K562 (cell line): ENCODE measurements at regions not wholly inside any gene's neighbourhood (a gene's known extent, or its start where the extent isn't known, plus 50 kb on each side); places are given as distances from the start of the nearest gene placed in this dataset.
A peak's percentile ranks its signal among the peaks of the same experiment; 100 is the strongest.

ENCODE experiments used
- BHLHE40 ChIP-seq: IDR thresholded peaks from 2 replicates; pipeline ENCODE4 v1.6.1; 2011; ENCODE audit warnings: low read length, improper control_type of control experiment
- EP400 ChIP-seq: fragments of 450-650 bp; IDR thresholded peaks from 2 replicates; pipeline ENCODE4 v1.6.1; 2017; ENCODE audit warnings: antibody characterized with exemption, mild to moderate bottlenecking, moderate library complexity
- FOXK1 ChIP-seq: sonication (generic); formaldehyde crosslinking; IDR thresholded peaks from 2 replicates; pipeline ENCODE4 v1.8.0; 2022; ENCODE audit warnings: missing genetic modification reagents, mild to moderate bottlenecking, borderline replicate concordance
- KLF13 ChIP-seq: fragments of 450-650 bp; IDR thresholded peaks from 2 replicates; pipeline ENCODE4 v1.6.1; 2016; ENCODE audit warnings: missing genetic modification characterization, low read depth, mild to moderate bottlenecking, missing compliant biosample characterization, moderate library complexity, borderline replicate concordance
- MECOM ChIP-seq: fragments of 250-450 bp; sonication (Bioruptor Pico); IDR thresholded peaks from 2 replicates; pipeline ENCODE4 v1.8.0; 2022; ENCODE audit warnings: inconsistent platforms
- NBN ChIP-seq: fragments of 450-650 bp; IDR thresholded peaks from 2 replicates; pipeline ENCODE4 v1.6.1; 2016; ENCODE audit warnings: low read depth, mild to moderate bottlenecking
- NFE2 ChIP-seq: IDR thresholded peaks from 2 replicates; pipeline ENCODE4 v1.6.1; 2014; ENCODE audit warnings: antibody characterized with exemption, low read depth
- PHF20 ChIP-seq: fragments of 450-650 bp; IDR thresholded peaks from 2 replicates; pipeline ENCODE4 v1.6.1; 2018; ENCODE audit not compliant: partially characterized antibody
- POLR2AphosphoS5 ChIP-seq: IDR thresholded peaks from 2 replicates; pipeline ENCODE4 v1.6.1; 2011; ENCODE audit warnings: mild to moderate bottlenecking, low read depth, low read length, moderate library complexity; ENCODE audit not compliant: control insufficient read depth, insufficient read depth
- PTBP1 ChIP-seq: fragments of 200-400 bp; formaldehyde crosslinking; IDR thresholded peaks from 2 replicates; pipeline ENCODE4 v1.6.1; 2017; ENCODE audit warnings: low read depth, low read length
- SIN3A ChIP-seq, 2 experiments: fragments of 150-350 bp in 1 of 2; IDR thresholded peaks; 2 replicates each; pipeline ENCODE4 v1.6.1; 2011 to 2016; ENCODE audit warnings: borderline replicate concordance in 2 of 2, low read depth in 2 of 2, low read length in 2 of 2, mild to moderate bottlenecking in 2 of 2, moderate library complexity in 2 of 2; ENCODE audit not compliant: control insufficient read depth in 1 of 2
- SMAD1 ChIP-seq: fragments of 150-350 bp; IDR thresholded peaks from 2 replicates; pipeline ENCODE4 v1.6.1; 2014; ENCODE audit warnings: low read length, low read depth; ENCODE audit not compliant: partially characterized antibody
- SNIP1 ChIP-seq: fragments of 450-650 bp; IDR thresholded peaks from 2 replicates; pipeline ENCODE4 v1.7.1; 2017; ENCODE audit warnings: low read depth, mild to moderate bottlenecking
- SPI1 ChIP-seq: IDR thresholded peaks from 2 replicates; pipeline ENCODE4 v1.6.1; 2011; ENCODE audit warnings: low read depth, low read length, control low read depth, borderline replicate concordance
- STAG1 ChIP-seq: sonication (generic); formaldehyde crosslinking; IDR thresholded peaks from 2 replicates; pipeline ENCODE4 v1.5.0; 2020; ENCODE audit warnings: missing genetic modification reagents, borderline replicate concordance
- TAF9B ChIP-seq: fragments of 450-650 bp; IDR thresholded peaks from 2 replicates; pipeline ENCODE4 v1.6.1; 2018; ENCODE audit warnings: mild to moderate bottlenecking; ENCODE audit not compliant: partially characterized antibody
- ZNF140 ChIP-seq: fragments of 250-450 bp; sonication (Bioruptor Pico); IDR thresholded peaks from 2 replicates; pipeline ENCODE4 v1.8.0; 2021; ENCODE audit warnings: moderate library complexity, mild to moderate bottlenecking, inconsistent platforms
- ZNF696 ChIP-seq: fragments of 250-450 bp; sonication (Bioruptor Pico); conservative IDR thresholded peaks from 2 replicates; pipeline ENCODE4 v1.4.0; 2020; ENCODE audit warnings: mild to moderate bottlenecking, moderate library complexity
- TF ChIP-seq, protein P1 (sequence below): fragments of 200-800 bp; sonication (Bioruptor generic); IDR thresholded peaks from 2 replicates; pipeline ENCODE4 v1.6.1; 2017; ENCODE audit warnings: missing genetic modification characterization, missing compliant biosample characterization
- TF ChIP-seq, protein P2 (sequence below): sonication (generic); formaldehyde crosslinking; IDR thresholded peaks from 2 replicates; pipeline ENCODE4 v1.4.0; 2020; ENCODE audit warnings: mild to moderate bottlenecking, missing genetic modification reagents
- TF ChIP-seq, protein P3 (sequence below): sonication (generic); formaldehyde crosslinking; IDR thresholded peaks from 2 replicates; pipeline ENCODE4 v1.8.0; 2022; ENCODE audit warnings: missing genetic modification reagents, mild to moderate bottlenecking, moderate library complexity, borderline replicate concordance
- TF ChIP-seq, protein P4 (sequence below), 2 experiments: fragments of 450-650 bp in 1 of 2; sonication (generic) in 1 of 2; formaldehyde crosslinking in 1 of 2; IDR thresholded peaks in 1 of 2; conservative IDR thresholded peaks in 1 of 2; 2 replicates each; pipeline versions ENCODE4 v1.6.1 to v1.8.1; 2016 to 2023; ENCODE audit warnings: mild to moderate bottlenecking in 2 of 2, moderate library complexity in 2 of 2, inconsistent platforms in 1 of 2, missing genetic modification reagents in 1 of 2
- TF ChIP-seq, protein P5 (sequence below): sonication (generic); formaldehyde crosslinking; IDR thresholded peaks from 2 replicates; pipeline ENCODE4 v1.9.0; 2022; ENCODE audit warnings: mild to moderate bottlenecking, missing genetic modification reagents

DNA sequence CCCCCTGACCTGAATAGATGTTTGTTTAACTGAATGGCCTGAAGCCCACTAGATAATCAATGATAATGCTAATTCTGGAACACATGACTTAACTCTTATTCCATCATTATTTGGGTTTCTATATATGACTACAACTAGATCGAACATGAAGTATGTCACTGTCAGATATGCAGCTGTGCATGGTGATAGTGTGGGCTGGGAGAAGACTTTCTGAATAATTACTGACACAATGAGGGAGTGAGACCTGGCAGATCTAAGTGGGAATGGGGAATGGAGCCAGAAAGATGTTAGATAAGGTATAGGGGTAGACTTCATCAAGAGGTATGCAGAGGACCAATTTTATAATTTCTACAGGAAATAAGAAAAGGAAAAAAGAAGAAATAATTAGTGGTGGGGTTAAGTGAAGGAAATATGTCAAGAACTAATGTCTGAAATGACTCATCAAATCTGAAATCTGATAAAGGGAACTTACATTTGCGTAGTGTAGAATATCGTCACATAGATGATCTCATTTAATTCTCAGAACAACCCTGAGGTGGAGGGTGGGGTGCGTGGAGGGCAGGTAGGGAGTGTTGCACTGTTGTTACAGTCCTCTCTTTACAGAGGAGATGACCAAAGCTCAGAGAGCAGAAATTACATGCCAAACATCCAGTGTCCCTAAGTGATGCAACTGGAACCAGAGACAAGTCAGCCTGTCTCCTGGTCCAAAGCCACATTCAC lies 68.2 kb upstream of the EED start (continued):
- TF ChIP-seq, protein P1, sequence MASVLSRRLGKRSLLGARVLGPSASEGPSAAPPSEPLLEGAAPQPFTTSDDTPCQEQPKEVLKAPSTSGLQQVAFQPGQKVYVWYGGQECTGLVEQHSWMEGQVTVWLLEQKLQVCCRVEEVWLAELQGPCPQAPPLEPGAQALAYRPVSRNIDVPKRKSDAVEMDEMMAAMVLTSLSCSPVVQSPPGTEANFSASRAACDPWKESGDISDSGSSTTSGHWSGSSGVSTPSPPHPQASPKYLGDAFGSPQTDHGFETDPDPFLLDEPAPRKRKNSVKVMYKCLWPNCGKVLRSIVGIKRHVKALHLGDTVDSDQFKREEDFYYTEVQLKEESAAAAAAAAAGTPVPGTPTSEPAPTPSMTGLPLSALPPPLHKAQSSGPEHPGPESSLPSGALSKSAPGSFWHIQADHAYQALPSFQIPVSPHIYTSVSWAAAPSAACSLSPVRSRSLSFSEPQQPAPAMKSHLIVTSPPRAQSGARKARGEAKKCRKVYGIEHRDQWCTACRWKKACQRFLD (CRISPR knock-in tag): peak; percentile 32; the same call in 1 of the 2 replicates
- TF ChIP-seq FOXK1 (CRISPR knock-in tag) (no peak), NFE2 (peak; percentile 90), SIN3A (IDR thresholded peaks at IDR 0.05; ENCODE audit: borderline replicate concordance in 2 of 2, control insufficient read depth in 1 of 2, low read depth in 2 of 2, low read length in 2 of 2) (no peak), TAF9B (peak; percentile 84), EP400 (peak; percentile 74), ZNF140 (no peak), SPI1 (no peak), SMAD1 (no peak), PTBP1 (no peak), PHF20 (no peak), MECOM (CRISPR knock-in tag) (no peak), NBN (peak; percentile 90; the same call in 1 of the 2 replicates), ZNF696 (CRISPR knock-in tag) (no peak), POLR2AphosphoS5 (peak; percentile 81), BHLHE40 (no peak), STAG1 (CRISPR knock-in tag) (no peak), SNIP1 (no peak), KLF13 (tag) (no peak)
- TF ChIP-seq, protein P2, sequence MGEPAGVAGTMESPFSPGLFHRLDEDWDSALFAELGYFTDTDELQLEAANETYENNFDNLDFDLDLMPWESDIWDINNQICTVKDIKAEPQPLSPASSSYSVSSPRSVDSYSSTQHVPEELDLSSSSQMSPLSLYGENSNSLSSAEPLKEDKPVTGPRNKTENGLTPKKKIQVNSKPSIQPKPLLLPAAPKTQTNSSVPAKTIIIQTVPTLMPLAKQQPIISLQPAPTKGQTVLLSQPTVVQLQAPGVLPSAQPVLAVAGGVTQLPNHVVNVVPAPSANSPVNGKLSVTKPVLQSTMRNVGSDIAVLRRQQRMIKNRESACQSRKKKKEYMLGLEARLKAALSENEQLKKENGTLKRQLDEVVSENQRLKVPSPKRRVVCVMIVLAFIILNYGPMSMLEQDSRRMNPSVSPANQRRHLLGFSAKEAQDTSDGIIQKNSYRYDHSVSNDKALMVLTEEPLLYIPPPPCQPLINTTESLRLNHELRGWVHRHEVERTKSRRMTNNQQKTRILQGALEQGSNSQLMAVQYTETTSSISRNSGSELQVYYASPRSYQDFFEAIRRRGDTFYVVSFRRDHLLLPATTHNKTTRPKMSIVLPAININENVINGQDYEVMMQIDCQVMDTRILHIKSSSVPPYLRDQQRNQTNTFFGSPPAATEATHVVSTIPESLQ: no peak
- TF ChIP-seq, protein P3, sequence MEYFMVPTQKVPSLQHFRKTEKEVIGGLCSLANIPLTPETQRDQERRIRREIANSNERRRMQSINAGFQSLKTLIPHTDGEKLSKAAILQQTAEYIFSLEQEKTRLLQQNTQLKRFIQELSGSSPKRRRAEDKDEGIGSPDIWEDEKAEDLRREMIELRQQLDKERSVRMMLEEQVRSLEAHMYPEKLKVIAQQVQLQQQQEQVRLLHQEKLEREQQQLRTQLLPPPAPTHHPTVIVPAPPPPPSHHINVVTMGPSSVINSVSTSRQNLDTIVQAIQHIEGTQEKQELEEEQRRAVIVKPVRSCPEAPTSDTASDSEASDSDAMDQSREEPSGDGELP (CRISPR knock-in tag): peak; percentile 20
- TF ChIP-seq, protein P4, sequence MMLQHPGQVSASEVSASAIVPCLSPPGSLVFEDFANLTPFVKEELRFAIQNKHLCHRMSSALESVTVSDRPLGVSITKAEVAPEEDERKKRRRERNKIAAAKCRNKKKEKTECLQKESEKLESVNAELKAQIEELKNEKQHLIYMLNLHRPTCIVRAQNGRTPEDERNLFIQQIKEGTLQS (IDR thresholded peaks at IDR 0.05): peak; percentile 99
- TF ChIP-seq, protein P4 (CRISPR knock-in tag; conservative IDR thresholded peaks at IDR 0.05): no peak
- TF ChIP-seq, protein P5, sequence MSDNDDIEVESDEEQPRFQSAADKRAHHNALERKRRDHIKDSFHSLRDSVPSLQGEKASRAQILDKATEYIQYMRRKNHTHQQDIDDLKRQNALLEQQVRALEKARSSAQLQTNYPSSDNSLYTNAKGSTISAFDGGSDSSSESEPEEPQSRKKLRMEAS (CRISPR knock-in tag): no peak
